22Rv1 (cell line): ENCODE measurements at regions not wholly inside any gene's neighbourhood (a gene's known extent, or its start where the extent isn't known, plus 50 kb on each side); places are given as distances from the start of the nearest gene placed in this dataset.

ENCODE experiments used
- CTCF ChIP-seq: fragments of 450-650 bp; IDR thresholded peaks from 2 replicates; pipeline ENCODE4 v1.5.1; 2017; ENCODE audit warnings: mild to moderate bottlenecking
- ZFX ChIP-seq: fragments of 450-650 bp; IDR thresholded peaks from 2 replicates; pipeline ENCODE4 v1.6.1; 2017; ENCODE audit warnings: antibody characterized with exemption, borderline replicate concordance

DNA sequence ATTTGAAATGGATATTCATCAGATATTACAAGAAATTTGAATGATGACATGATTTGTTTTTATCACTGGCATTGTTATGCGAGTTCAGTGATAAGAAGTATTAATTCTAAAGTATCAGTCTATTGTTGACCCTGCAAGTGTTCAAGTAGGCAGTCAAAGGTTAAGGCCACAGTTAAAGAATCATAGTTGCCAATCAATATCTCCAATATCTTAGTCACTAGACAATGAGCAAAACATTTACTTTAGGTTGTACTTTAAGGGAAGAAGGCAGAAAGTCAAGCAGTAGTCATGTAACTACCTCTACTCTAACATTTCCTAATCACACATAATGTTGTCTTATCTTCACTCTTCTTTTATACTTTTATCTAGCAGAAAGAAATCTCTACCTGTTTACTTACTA lies 709.8 kb downstream of the PCDH17 start:
- TF ChIP-seq CTCF: no peak
- no peak for TF ChIP-seq ZFX
